ENCODE measurements at regions not wholly inside any gene's neighbourhood (a gene's known extent, or its start where the extent isn't known, plus 50 kb on each side); places are given as distances from the start of the nearest gene placed in this dataset.

DNA sequence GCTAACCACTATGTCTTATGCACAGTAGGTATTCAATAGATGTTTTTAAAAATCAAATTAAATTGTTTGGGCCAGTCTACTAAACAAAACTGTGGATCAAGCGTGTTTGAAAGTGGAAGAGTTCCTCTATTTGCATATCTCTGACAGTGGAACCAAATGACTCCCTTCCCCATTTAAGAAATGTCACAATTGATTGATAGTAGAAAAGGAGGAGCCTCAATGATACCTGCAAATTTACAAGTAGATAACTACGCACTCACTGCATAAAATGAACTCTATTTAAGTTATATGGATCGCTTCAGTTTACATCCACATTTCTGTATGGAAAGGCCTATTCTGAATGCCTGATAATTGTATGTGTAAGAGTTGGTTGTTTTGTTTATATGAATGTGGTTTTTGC is 163.3 kb upstream of the MTPN start:
- FAIRE-seq (no peak), DNase-seq (ENCODE audit: low read depth, low spot score) (no peak)

More for the DNA sequence above, 163.3 kb upstream of the MTPN start:
- CTCF ChIA-PET, result no interaction called here
- Histone ChIP-seq H3K36me3 (ENCODE audit: control insufficient read depth in 2 of 2, extremely low read depth in 1 of 2, insufficient read depth in 2 of 2, low read length in 2 of 2) (no peaks in the 10 kb centered on the region), H4K20me1 (replicated peaks; ENCODE audit: control insufficient read depth, extremely low read depth, insufficient read depth, low read length) (no peaks in the 10 kb centered on the region), H3K9ac (replicated peaks; ENCODE audit: extremely low read depth, insufficient read depth, low read length) (no peak overlapping the region), H3K79me2 (ENCODE audit: control insufficient read depth, insufficient read depth, low read length) (no peaks in the 10 kb centered on the region), H3K9me3 (replicated peaks; ENCODE audit: control insufficient read depth, insufficient read depth, low read length) (no peaks in the 10 kb centered on the region), H3K27me3 (ENCODE audit: control insufficient read depth in 2 of 2, insufficient read depth in 2 of 2, low read length in 2 of 2) (no peaks in the 10 kb centered on the region), H3K4me2 (ENCODE audit: insufficient read depth, low read length) (no peak overlapping the region), H3K4me1 (ENCODE audit: control insufficient read depth, extremely low read depth, insufficient read depth, low read length) (no peaks in the 10 kb centered on the region), H2AFZ (ENCODE audit: low read depth, low read length) (no peak overlapping the region), H3K27ac (ENCODE audit: insufficient read depth, low read depth, low read length) (no peak overlapping the region), H3K4me3 (replicated peaks in 1 of 3; ENCODE audit: insufficient read depth in 1 of 3, low read depth in 1 of 3, low read length in 3 of 3) (no peak overlapping the region), H3K9me1 (replicated peaks; ENCODE audit: control insufficient read depth, extremely low read depth, insufficient read depth, low read length) (no peaks in the 10 kb centered on the region)
- dilution Hi-C loops (cut with MboI; ENCODE audit: extremely low pct_ligation_motif_present, low sequenced_read_pairs) (no loop called here), intact Hi-C loops (cut with micrococcal nuclease) (no loop called here)
- TF ChIP-seq CTCF (IDR thresholded peaks at IDR 0.05; ENCODE audit: extremely low read depth in 1 of 2, insufficient read depth in 1 of 2, low read depth in 1 of 2, low read length in 2 of 2) (no peak), FOS (IDR thresholded peaks at IDR 0.05; ENCODE audit: borderline replicate concordance, insufficient read depth, low read length) (no peak), POLR2A (IDR thresholded peaks at IDR 0.05; ENCODE audit: low read depth, low read length) (no peak), MYC (IDR thresholded peaks at IDR 0.05; ENCODE audit: low read depth, low read length) (no peak), GATA2 (IDR thresholded peaks at IDR 0.05; ENCODE audit: insufficient read depth, insufficient read length, low read depth, low read length) (no peak), JUN (IDR thresholded peaks at IDR 0.05; ENCODE audit: borderline replicate concordance, insufficient read depth, insufficient read length, low read depth) (no peak), POLR2AphosphoS5 (IDR thresholded peaks at IDR 0.05; ENCODE audit: insufficient read depth, low read depth, low read length) (no peak), EZH2 (IDR thresholded peaks at IDR 0.05; ENCODE audit: borderline replicate concordance, low read depth, low read length, severe bottlenecking) (no peak)
- TF ChIP-seq, protein P1, sequence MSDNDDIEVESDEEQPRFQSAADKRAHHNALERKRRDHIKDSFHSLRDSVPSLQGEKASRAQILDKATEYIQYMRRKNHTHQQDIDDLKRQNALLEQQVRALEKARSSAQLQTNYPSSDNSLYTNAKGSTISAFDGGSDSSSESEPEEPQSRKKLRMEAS (IDR thresholded peaks at IDR 0.05; ENCODE audit: insufficient read depth, insufficient read length), result no peak
- POLR2A ChIA-PET, result no interaction called here
- BruUV-seq (replicated peaks), result no TSS peak

Measured in endothelial cell of umbilical vein (primary cell).